ENCODE measurements at regions not wholly inside any gene's neighbourhood (a gene's known extent, or its start where the extent isn't known, plus 50 kb on each side); places are given as distances from the start of the nearest gene placed in this dataset.

GRCh38 chr7:35552691-35553090, 142.2 kb downstream of the HERPUD2 start:
- no peak for TF ChIP-seq POLR2A (IDR thresholded peaks at IDR 0.05)
- TF ChIP-seq CTCF (IDR thresholded peaks at IDR 0.05): no peak
